ENCODE measurements at regions not wholly inside any gene's neighbourhood (a gene's known extent, or its start where the extent isn't known, plus 50 kb on each side); places are given as distances from the start of the nearest gene placed in this dataset.

DNA sequence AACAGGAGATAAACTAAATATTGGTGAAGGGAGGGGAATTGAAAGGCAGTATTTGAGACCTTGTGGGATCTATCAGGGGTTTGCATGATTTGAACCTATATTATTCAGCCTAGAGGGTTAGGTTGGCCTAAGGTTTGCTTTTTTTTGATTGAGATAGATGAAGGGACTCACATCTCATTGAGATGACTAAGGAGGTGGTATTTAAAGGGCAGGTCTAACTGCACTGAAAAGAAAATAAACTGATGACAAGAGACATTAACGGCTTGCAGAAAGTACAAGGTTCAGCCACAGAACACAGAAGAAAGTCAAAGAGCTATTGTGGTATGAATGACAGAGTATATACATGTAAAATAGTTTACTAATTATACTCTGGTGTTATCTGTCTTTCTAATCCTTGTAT, 412.7 kb downstream of the CDH10 start:
- TF ChIP-seq, protein P1, sequence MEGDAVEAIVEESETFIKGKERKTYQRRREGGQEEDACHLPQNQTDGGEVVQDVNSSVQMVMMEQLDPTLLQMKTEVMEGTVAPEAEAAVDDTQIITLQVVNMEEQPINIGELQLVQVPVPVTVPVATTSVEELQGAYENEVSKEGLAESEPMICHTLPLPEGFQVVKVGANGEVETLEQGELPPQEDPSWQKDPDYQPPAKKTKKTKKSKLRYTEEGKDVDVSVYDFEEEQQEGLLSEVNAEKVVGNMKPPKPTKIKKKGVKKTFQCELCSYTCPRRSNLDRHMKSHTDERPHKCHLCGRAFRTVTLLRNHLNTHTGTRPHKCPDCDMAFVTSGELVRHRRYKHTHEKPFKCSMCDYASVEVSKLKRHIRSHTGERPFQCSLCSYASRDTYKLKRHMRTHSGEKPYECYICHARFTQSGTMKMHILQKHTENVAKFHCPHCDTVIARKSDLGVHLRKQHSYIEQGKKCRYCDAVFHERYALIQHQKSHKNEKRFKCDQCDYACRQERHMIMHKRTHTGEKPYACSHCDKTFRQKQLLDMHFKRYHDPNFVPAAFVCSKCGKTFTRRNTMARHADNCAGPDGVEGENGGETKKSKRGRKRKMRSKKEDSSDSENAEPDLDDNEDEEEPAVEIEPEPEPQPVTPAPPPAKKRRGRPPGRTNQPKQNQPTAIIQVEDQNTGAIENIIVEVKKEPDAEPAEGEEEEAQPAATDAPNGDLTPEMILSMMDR (IDR thresholded peaks at IDR 0.05) = no peak
- H3K9me3 Mint-ChIP-seq (ENCODE audit: unreplicated experiment) = no peaks in the 10 kb centered on the region
- no peaks in the 10 kb centered on the region for H3K27me3 Mint-ChIP-seq (ENCODE audit: unreplicated experiment)
- H3K4me1 Mint-ChIP-seq (ENCODE audit: unreplicated experiment) = no peaks in the 10 kb centered on the region
- H3K27ac Mint-ChIP-seq (ENCODE audit: unreplicated experiment) = no peak overlapping the region
- H3K4me3 Mint-ChIP-seq (ENCODE audit: unreplicated experiment) = no peak overlapping the region
- no peaks in the 10 kb centered on the region for H3K36me3 Mint-ChIP-seq (ENCODE audit: unreplicated experiment)
- DNase-seq (ENCODE audit: extremely low spot score, unreplicated experiment) = no peak

DNA sequence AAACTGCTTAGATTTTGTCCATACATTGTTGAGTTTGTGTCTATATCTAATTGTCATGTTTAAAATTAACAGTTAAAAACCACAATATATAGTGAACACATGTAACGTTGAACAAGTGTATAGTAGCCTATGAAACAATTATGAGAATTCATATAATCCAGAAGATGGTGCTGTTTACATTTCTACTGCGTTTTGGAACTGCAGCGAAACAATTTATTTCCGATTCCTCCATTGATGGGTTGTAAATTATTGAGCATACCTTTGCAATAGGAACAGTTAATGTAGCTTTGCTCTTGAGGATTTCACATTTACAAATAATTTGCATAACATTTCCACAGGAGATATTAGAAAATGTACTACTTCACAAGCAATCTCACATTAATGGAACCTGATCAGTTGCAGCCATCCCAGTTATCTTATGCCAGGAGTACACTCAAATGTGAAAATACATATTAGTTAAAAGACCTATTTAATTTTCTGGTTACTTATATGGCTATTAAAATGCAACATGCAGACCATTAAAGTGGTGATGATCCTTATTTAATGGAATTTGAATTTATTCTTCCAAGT, 411.8 kb downstream of the CDH10 start:
- TF ChIP-seq, protein P1 (IDR thresholded peaks at IDR 0.05) = peak; percentile 50
- no peaks in the 10 kb centered on the region for H3K9me3 Mint-ChIP-seq (ENCODE audit: unreplicated experiment)
- no peak overlapping the region for H3K4me3 Mint-ChIP-seq (ENCODE audit: unreplicated experiment)
- DNase-seq (ENCODE audit: extremely low spot score, unreplicated experiment) = no peak
- H3K4me1 Mint-ChIP-seq (ENCODE audit: unreplicated experiment) = no peaks in the 10 kb centered on the region
- H3K36me3 Mint-ChIP-seq (ENCODE audit: unreplicated experiment) = no peaks in the 10 kb centered on the region
- no peak overlapping the region for H3K27ac Mint-ChIP-seq (ENCODE audit: unreplicated experiment)
- H3K27me3 Mint-ChIP-seq (ENCODE audit: unreplicated experiment) = no peaks in the 10 kb centered on the region

DNA sequence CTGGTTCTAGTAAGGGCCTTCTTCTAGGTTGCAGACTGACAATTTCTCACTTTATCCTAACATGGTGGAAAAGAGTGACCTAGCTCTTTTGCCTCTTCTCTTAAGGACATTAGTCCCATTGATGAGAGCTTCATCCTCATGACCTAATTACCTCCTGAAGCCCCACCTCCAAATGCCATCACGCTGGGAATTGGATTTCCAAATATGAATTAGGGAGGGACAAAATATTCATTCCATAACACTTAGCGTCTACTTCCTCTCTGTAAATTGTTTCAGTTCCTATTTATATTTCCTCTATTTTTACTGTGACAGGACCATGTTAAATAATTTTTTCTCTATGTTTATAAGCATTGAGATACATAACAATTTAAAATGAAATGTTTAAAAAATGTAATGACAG, 408.8 kb downstream of the CDH10 start:
- Mint-ChIP-seq H3K27ac (ENCODE audit: unreplicated experiment) (no peak overlapping the region), H3K4me3 (ENCODE audit: unreplicated experiment) (no peak overlapping the region), H3K4me1 (ENCODE audit: unreplicated experiment) (peaks cover 6% of the 10 kb centered on the region), H3K36me3 (ENCODE audit: unreplicated experiment) (no peaks in the 10 kb centered on the region), H3K27me3 (ENCODE audit: unreplicated experiment) (peaks cover 2% of the 10 kb centered on the region), H3K9me3 (ENCODE audit: unreplicated experiment) (no peaks in the 10 kb centered on the region)
- DNase-seq (ENCODE audit: extremely low spot score, unreplicated experiment) = no peak
- TF ChIP-seq, protein P1 (IDR thresholded peaks at IDR 0.05) = no peak

DNA sequence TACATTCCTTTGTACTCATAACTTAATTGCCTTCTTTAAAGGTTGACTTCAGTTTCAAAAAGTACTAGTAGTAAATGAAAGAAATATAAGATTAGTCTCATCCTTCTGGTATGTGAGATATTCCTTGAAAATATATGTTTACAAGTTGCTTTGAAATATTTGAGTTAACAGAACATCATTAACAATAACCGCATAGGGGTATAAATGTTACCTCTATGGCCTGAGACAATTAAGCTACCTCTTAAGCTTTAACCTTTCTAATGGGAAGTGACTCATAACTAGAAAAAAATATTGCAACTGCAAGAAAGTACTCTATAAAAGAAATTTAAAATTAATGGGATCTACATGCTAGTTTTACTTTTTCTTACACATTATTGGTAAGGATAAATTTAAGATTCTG, 399.0 kb downstream of the CDH10 start:
- no peaks in the 10 kb centered on the region for H3K36me3 Mint-ChIP-seq (ENCODE audit: unreplicated experiment)
- TF ChIP-seq, protein P1 (IDR thresholded peaks at IDR 0.05) = no peak
- H3K27ac Mint-ChIP-seq (ENCODE audit: unreplicated experiment) = no peak overlapping the region
- DNase-seq (ENCODE audit: extremely low spot score, unreplicated experiment) = no peak
- no peak overlapping the region for H3K4me3 Mint-ChIP-seq (ENCODE audit: unreplicated experiment)
- peaks cover 22% of the 10 kb centered on the region for H3K4me1 Mint-ChIP-seq (ENCODE audit: unreplicated experiment)
- H3K9me3 Mint-ChIP-seq (ENCODE audit: unreplicated experiment) = no peaks in the 10 kb centered on the region
- no peaks in the 10 kb centered on the region for H3K27me3 Mint-ChIP-seq (ENCODE audit: unreplicated experiment)

DNA sequence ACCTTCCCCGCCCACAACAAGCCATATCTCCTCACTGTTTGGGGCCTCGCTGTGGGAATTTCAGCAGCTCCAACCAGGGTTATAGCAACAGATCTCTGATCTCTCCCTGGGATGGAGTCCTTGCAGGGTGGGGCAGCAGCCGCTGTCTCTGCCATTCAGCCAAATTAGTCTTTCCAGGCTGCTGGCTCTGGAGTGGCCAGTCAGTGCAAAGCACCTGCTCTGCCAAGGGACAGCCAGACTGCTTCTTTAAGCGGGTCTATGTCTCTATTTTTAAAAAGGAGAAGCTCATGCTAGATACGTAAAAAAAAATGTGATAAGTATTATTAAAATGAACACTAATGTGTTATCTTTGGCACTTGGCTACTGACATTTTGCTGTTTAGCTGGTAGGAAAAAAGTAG, 380.2 kb downstream of the CDH10 start:
- TF ChIP-seq, protein P1 (IDR thresholded peaks at IDR 0.05) = no peak
- H3K4me3 Mint-ChIP-seq (ENCODE audit: unreplicated experiment) = no peak overlapping the region
- peaks cover 7% of the 10 kb centered on the region for H3K27me3 Mint-ChIP-seq (ENCODE audit: unreplicated experiment)
- H3K36me3 Mint-ChIP-seq (ENCODE audit: unreplicated experiment) = no peaks in the 10 kb centered on the region
- no peaks in the 10 kb centered on the region for H3K9me3 Mint-ChIP-seq (ENCODE audit: unreplicated experiment)
- H3K4me1 Mint-ChIP-seq (ENCODE audit: unreplicated experiment) = no peaks in the 10 kb centered on the region
- H3K27ac Mint-ChIP-seq (ENCODE audit: unreplicated experiment) = no peak overlapping the region
- no peak for DNase-seq (ENCODE audit: extremely low spot score, unreplicated experiment)

Data from osteocyte (in vitro differentiated cells).